GM12801 (cell line): ENCODE measurements at regions not wholly inside any gene's neighbourhood (a gene's known extent, or its start where the extent isn't known, plus 50 kb on each side); places are given as distances from the start of the nearest gene placed in this dataset.

Source experiments
- CTCF ChIP-seq: IDR thresholded peaks from one replicate; pipeline ENCODE4 v1.5.1; 2011; ENCODE audit warnings: control low read depth; ENCODE audit not compliant: insufficient read length; ENCODE audit errors: extremely low read depth

- no peak for TF ChIP-seq CTCF
Measured at GRCh38 chr18:71807586-71807985, 736.6 kb downstream of the CBLN2 start.

GRCh38 chr18:71798986-71799673, 745.0 kb downstream of the CBLN2 start:
- no peak for TF ChIP-seq CTCF

GRCh38 chr18:71797554-71797953, 746.6 kb downstream of the CBLN2 start:
- TF ChIP-seq CTCF: no peak

- TF ChIP-seq CTCF: no peak
Measured at GRCh38 chr18:71784777-71785176, 759.4 kb downstream of the CBLN2 start.

GRCh38 chr18:71760541-71760940, 783.6 kb downstream of the CBLN2 start:
- no peak for TF ChIP-seq CTCF

GRCh38 chr18:71754246-71754645, 789.9 kb downstream of the CBLN2 start:
- no peak for TF ChIP-seq CTCF

- no peak for TF ChIP-seq CTCF
Measured at GRCh38 chr18:71743634-71744033, 800.5 kb downstream of the CBLN2 start.
